Spinal cord (tissue), 9 donors: ENCODE measurements at regions not wholly inside any gene's neighbourhood (a gene's known extent, or its start where the extent isn't known, plus 50 kb on each side); places are given as distances from the start of the nearest gene placed in this dataset.

Experiments used
- DNase-seq, 6 donors: peaks; one replicate each; pipeline versions ENCODE4 v3.0.0 to v3.0.0-alpha.2; 2013 to 2015; ENCODE audit warnings: low spot score in 6 of 6, low read depth in 4 of 6
- H3K27ac ChIP-seq: one replicate; pipeline ENCODE4 v1.5.1; 2013; ENCODE audit warnings: low read depth, low read length, control low read depth
- H3K27me3 ChIP-seq: one replicate; pipeline ENCODE4 v1.6.1; 2013; ENCODE audit warnings: low read length; ENCODE audit not compliant: control insufficient read depth, insufficient read depth
- H3K36me3 ChIP-seq: one replicate; pipeline ENCODE4 v1.6.1; 2013; ENCODE audit warnings: low read length; ENCODE audit not compliant: control insufficient read depth, insufficient read depth
- H3K4me1 ChIP-seq: one replicate; pipeline ENCODE4 v1.6.1; 2013; ENCODE audit warnings: low read length; ENCODE audit not compliant: control insufficient read depth, insufficient read depth
- H3K4me3 ChIP-seq: one replicate; pipeline ENCODE4 v1.5.1; 2013; ENCODE audit warnings: low read depth, low read length, control low read depth
- H3K9me3 ChIP-seq: one replicate; pipeline ENCODE4 v1.6.1; 2013; ENCODE audit warnings: low read length; ENCODE audit not compliant: control insufficient read depth, insufficient read depth
- WGBS: methylation state at CpG from one replicate; pipeline ENCODE4 v1.1.5; 2013; ENCODE audit warnings: missing lambda C conversion rate; ENCODE audit not compliant: insufficient coverage; 5-methylcytosine and 5-hydroxymethylcytosine counted together
- donor health status: healthy.

DNA sequence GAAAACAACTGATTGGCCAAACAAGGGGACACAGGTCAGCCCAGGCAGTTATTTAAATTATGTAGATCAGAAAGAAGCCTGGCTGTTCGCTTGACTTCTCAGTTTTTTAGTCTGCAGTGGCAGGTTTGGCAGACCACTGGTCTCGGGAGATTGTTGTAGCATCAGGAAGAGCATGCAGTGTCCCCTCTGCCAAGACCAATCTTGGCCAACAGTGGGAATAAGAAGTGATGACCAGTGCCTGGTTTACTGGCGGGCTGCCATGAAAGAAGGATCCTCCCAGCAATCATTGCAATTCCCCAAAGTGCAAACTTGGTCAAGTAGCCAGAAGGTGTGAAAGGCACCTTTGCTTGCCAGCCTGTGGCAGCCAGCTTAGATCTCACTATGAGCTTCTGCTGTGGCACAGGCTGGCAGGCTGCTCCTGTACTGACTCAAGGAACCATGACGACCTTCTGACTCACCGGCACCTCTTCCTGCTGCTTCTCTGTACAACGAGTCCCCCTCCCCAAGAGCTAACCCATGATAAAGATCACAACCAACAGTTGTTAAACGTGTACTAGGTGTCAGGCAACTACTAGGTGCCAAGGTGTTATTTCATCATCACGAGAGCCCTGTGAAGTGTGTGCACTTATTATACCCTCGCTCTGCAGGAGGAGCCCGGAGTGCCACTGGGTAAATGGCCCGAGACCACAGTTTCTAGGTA lies 76.8 kb upstream of the DUSP22 start:
- DNase-seq, result peak in 1 of 6 donors; percentile 21
- H3K27me3 ChIP-seq, result no peaks in the 10 kb centered on the region

GRCh38 chr6:217048-217659 lies 75.1 kb upstream of the DUSP22 start:
- Histone ChIP-seq H3K27me3 (no peaks in the 10 kb centered on the region), H3K27ac (no peak overlapping the region), H3K9me3 (peaks cover 5% of the 10 kb centered on the region), H3K4me1 (peaks cover 2% of the 10 kb centered on the region), H3K36me3 (no peaks in the 10 kb centered on the region), H3K4me3 (no peak overlapping the region)
- no peak for DNase-seq
- 82% methylated on average over 11 of the region's 12 CpGs for WGBS

More for the DNA sequence above, 76.8 kb upstream of the DUSP22 start:
- H3K36me3 ChIP-seq, result no peaks in the 10 kb centered on the region
- H3K4me3 ChIP-seq, result no peak overlapping the region
- 78% methylated on average over 9 of the region's 11 CpGs for WGBS
- no peak overlapping the region for H3K27ac ChIP-seq
- peaks cover 5% of the 10 kb centered on the region for H3K9me3 ChIP-seq
- H3K4me1 ChIP-seq, result peaks cover 16% of the 10 kb centered on the region

DNA sequence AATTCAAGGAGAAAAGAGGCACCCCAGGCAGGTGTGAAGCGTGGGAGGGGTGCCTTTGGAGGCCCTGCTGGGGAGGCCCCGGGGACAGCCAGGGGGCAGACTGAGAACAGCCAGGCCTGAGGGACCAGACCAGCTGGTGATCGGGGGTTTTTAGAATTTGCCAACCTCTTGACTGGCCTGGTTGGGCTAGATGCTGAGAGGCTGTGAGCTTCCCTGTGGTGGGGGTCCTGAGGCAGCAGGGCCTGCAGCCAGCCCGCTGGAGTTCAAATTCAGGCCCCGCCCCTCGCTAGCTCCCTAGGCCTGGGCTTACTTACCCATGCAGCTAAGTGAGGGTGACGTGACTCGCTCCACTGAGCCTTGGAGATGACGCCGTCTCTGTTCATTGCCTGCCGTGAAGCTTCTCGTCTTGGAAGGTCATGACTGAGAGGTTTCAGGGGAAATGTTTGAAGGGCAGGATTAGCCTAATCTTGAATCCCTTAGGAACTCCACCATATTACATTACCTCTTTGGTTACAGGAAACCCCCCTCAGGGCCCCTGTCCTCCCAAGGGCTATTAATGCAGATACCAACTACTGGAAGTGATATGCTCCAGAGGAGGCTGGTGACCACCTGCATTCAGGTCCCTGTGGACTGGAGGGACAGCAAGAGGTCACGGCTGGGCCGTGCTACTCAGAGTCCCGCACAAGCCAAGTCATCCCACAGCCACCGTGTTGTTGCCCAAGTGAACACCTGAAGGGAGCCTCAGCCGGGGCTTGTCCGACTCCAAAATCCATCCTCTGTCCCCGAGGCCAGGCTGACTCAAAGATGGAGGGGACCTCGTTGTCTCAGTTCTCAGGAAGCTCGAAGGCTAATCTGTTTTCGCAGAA lies 73.9 kb upstream of the DUSP22 start:
- H3K27ac ChIP-seq, result no peak overlapping the region
- H3K4me1 ChIP-seq, result no peaks in the 10 kb centered on the region
- H3K9me3 ChIP-seq, result peaks cover 5% of the 10 kb centered on the region
- H3K4me3 ChIP-seq, result no peak overlapping the region
- no peaks in the 10 kb centered on the region for H3K36me3 ChIP-seq
- 91% methylated on average over 16 of the region's 22 CpGs for WGBS
- no peak for DNase-seq
- H3K27me3 ChIP-seq, result no peaks in the 10 kb centered on the region

- WGBS, result 63% methylated on average over 1 of the region's 3 CpGs
- Histone ChIP-seq H3K36me3 (no peaks in the 10 kb centered on the region), H3K4me3 (no peak overlapping the region), H3K27me3 (no peaks in the 10 kb centered on the region), H3K27ac (no peak overlapping the region), H3K9me3 (peaks cover 4% of the 10 kb centered on the region), H3K4me1 (no peaks in the 10 kb centered on the region)
- DNase-seq, result no peak
Observed at GRCh38 chr6:219019-219570, 73.2 kb upstream of the DUSP22 start.

- no peak overlapping the region for H3K27ac ChIP-seq
- peak in 2 of 6 donors; percentile 22 to 25 for DNase-seq
- no peak overlapping the region for H3K4me3 ChIP-seq
- H3K9me3 ChIP-seq, result peaks cover under 1% of the 10 kb centered on the region
- no peaks in the 10 kb centered on the region for H3K27me3 ChIP-seq
- no peaks in the 10 kb centered on the region for H3K4me1 ChIP-seq
- 65% methylated on average over 12 of the region's 17 CpGs for WGBS
- H3K36me3 ChIP-seq, result no peaks in the 10 kb centered on the region
Observed at GRCh38 chr6:219641-220198, 72.6 kb upstream of the DUSP22 start.

DNA sequence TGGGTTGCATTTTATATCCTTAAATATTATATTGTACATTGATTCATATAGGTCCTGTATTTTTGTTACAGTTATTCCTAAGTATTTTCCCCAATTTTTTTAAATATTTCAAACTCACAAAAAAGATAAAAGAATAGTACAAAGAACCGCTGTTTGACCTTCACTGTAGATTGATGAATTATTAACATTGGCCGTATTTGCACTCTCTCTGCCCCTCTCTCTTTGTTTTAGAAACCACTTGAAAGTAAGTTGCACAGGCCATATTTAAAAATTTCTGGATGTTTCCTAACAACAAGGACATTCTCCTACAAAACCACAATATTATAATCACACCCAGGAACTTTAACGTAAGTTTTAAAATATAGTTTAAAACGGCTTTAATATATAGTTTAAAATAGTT lies 72.0 kb upstream of the DUSP22 start:
- H3K4me3 ChIP-seq, result no peak overlapping the region
- no peaks in the 10 kb centered on the region for H3K36me3 ChIP-seq
- no peak overlapping the region for H3K27ac ChIP-seq
- H3K9me3 ChIP-seq, result no peaks in the 10 kb centered on the region
- no peaks in the 10 kb centered on the region for H3K4me1 ChIP-seq
- WGBS, result no CpG with 5 or more reads among the region's 4 CpGs
- DNase-seq, result no peak
- no peaks in the 10 kb centered on the region for H3K27me3 ChIP-seq

- 68% methylated on average over 9 of the region's 16 CpGs for WGBS
Observed at GRCh38 chr6:220721-221475, 71.4 kb upstream of the DUSP22 start.

GRCh38 chr6:221531-222349 lies 70.5 kb upstream of the DUSP22 start:
- H3K4me3 ChIP-seq, result no peak overlapping the region
- H3K27me3 ChIP-seq, result no peaks in the 10 kb centered on the region
- 63% methylated on average over 6 of the region's 14 CpGs for WGBS
- no peaks in the 10 kb centered on the region for H3K4me1 ChIP-seq
- no peaks in the 10 kb centered on the region for H3K36me3 ChIP-seq
- DNase-seq, result no peak
- no peaks in the 10 kb centered on the region for H3K9me3 ChIP-seq
- H3K27ac ChIP-seq, result no peak overlapping the region

More at GRCh38 chr6:220721-221475, 71.4 kb upstream of the DUSP22 start:
- no peak overlapping the region for H3K27ac ChIP-seq
- H3K36me3 ChIP-seq, result no peaks in the 10 kb centered on the region
- no peaks in the 10 kb centered on the region for H3K27me3 ChIP-seq
- H3K4me1 ChIP-seq, result no peaks in the 10 kb centered on the region
- H3K4me3 ChIP-seq, result no peak overlapping the region
- no peaks in the 10 kb centered on the region for H3K9me3 ChIP-seq
- no peak for DNase-seq
